Right atrium auricular region (tissue), 2 donors: ENCODE measurements at regions not wholly inside any gene's neighbourhood (a gene's known extent, or its start where the extent isn't known, plus 50 kb on each side); places are given as distances from the start of the nearest gene placed in this dataset.
"Not testable (repeated sequence)": the region's sequence is repeated elsewhere in the genome, so short reads cannot be mapped to it uniquely, and the experiment has no call there.

Experiments used
- DNase-seq: peaks from one replicate; pipeline ENCODE4 v3.0.0-alpha.2; 2019; ENCODE audit warnings: low spot score
- H3K27ac ChIP-seq, 2 donors: fragments of 200-600 bp; sonication (generic); 1 replicate in 1 of 2; 2 replicates in 1 of 2; pipeline ENCODE4 v1.5.1; 2016 to 2019
- H3K27me3 ChIP-seq, 2 donors: fragments of 200-600 bp; sonication (generic); one replicate each; pipeline versions ENCODE4 v1.5.1 to v1.6.0; 2017 to 2019
- H3K36me3 ChIP-seq: fragments of 200-600 bp; sonication (generic); one replicate; pipeline ENCODE4 v1.5.1; 2016
- H3K4me1 ChIP-seq, 2 donors: fragments of 200-600 bp; sonication (generic); one replicate each; pipeline versions ENCODE4 v1.5.1 to v1.6.0; 2017 to 2019
- H3K4me3 ChIP-seq, 2 donors: fragments of 200-600 bp; sonication (generic); 1 replicate in 1 of 2; 2 replicates in 1 of 2; pipeline ENCODE4 v1.5.1; 2017 to 2019; ENCODE audit warnings: mild to moderate bottlenecking in 1 of 2, moderate library complexity in 1 of 2
- H3K9me3 ChIP-seq, 2 donors: fragments of 200-600 bp; sonication (generic); one replicate each; pipeline ENCODE4 v1.5.1; 2019
- CTCF ChIP-seq, 2 donors: fragments of 200-600 bp; sonication (generic); IDR thresholded peaks; one replicate each; pipeline ENCODE4 v1.5.1; 2019; ENCODE audit warnings: antibody characterized with exemption in 2 of 2

- H3K36me3 ChIP-seq, result no peaks in the 10 kb centered on the region
- no peaks in the 10 kb centered on the region for H3K4me1 ChIP-seq
- H3K27me3 ChIP-seq, result no peaks in the 10 kb centered on the region
- no peak for TF ChIP-seq CTCF (IDR thresholded peaks at IDR 0.05)
- no peak for DNase-seq
- no peak overlapping the region for H3K4me3 ChIP-seq
- H3K9me3 ChIP-seq, result peaks cover 0 to 7% of the 10 kb centered on the region in 2 donors
- no peak overlapping the region for H3K27ac ChIP-seq
These were observed 269.7 kb downstream of the UBE3D start for GRCh38 chr6:82795940-82796339.

GRCh38 chr6:82801083-82801482, 264.6 kb downstream of the UBE3D start:
- TF ChIP-seq CTCF (IDR thresholded peaks at IDR 0.05), result no peak
- H3K27ac ChIP-seq, result no peak overlapping the region

GRCh38 chr6:82816243-82816642, 249.4 kb downstream of the UBE3D start:
- H3K27ac ChIP-seq, H3K27me3 ChIP-seq, H3K36me3 ChIP-seq, H3K9me3 ChIP-seq, H3K4me1 ChIP-seq, H3K4me3 ChIP-seq, DNase-seq: not testable (repeated sequence)

More at GRCh38 chr6:82801083-82801482, 264.6 kb downstream of the UBE3D start:
- Histone ChIP-seq H3K4me3 (no peak overlapping the region), H3K36me3 (no peaks in the 10 kb centered on the region), H3K27me3 (no peaks in the 10 kb centered on the region), H3K9me3 (no peaks in the 10 kb centered on the region), H3K4me1 (no peaks in the 10 kb centered on the region)
- no peak for DNase-seq

GRCh38 chr6:82818727-82819126, 246.9 kb downstream of the UBE3D start:
- no peaks in the 10 kb centered on the region for H3K9me3 ChIP-seq
- no peaks in the 10 kb centered on the region for H3K36me3 ChIP-seq
- H3K4me1 ChIP-seq, result no peaks in the 10 kb centered on the region
- H3K4me3 ChIP-seq, result no peak overlapping the region
- H3K27me3 ChIP-seq, result no peaks in the 10 kb centered on the region
- no peak for DNase-seq
- TF ChIP-seq CTCF (IDR thresholded peaks at IDR 0.05), result no peak
- H3K27ac ChIP-seq, result no peak overlapping the region

GRCh38 chr6:82823361-82823760, 242.3 kb downstream of the UBE3D start:
- H3K9me3 ChIP-seq, result no peaks in the 10 kb centered on the region
- H3K36me3 ChIP-seq, result no peaks in the 10 kb centered on the region
- no peak for DNase-seq
- H3K27me3 ChIP-seq, result no peaks in the 10 kb centered on the region
- no peak overlapping the region for H3K27ac ChIP-seq
- H3K4me3 ChIP-seq, result no peak overlapping the region
- H3K4me1 ChIP-seq, result no peaks in the 10 kb centered on the region
- no peak for TF ChIP-seq CTCF (IDR thresholded peaks at IDR 0.05)

- no peaks in the 10 kb centered on the region for H3K27me3 ChIP-seq
- no peak for TF ChIP-seq CTCF (IDR thresholded peaks at IDR 0.05)
- DNase-seq, result no peak
These were observed 232.8 kb downstream of the UBE3D start for GRCh38 chr6:82832811-82833210.

More at GRCh38 chr6:82832811-82833210, 232.8 kb downstream of the UBE3D start:
- H3K27ac ChIP-seq, result no peak overlapping the region
- H3K4me1 ChIP-seq, result no peaks in the 10 kb centered on the region
- H3K9me3 ChIP-seq, result no peaks in the 10 kb centered on the region
- no peak overlapping the region for H3K4me3 ChIP-seq
- H3K36me3 ChIP-seq, result no peaks in the 10 kb centered on the region
